NOMO-1 treated with dmso at 0.1 percent for 144 hours (cell line): ENCODE measurements at regions not wholly inside any gene's neighbourhood (a gene's known extent, or its start where the extent isn't known, plus 50 kb on each side); places are given as distances from the start of the nearest gene placed in this dataset.

Source experiments
- DNase-seq: peaks from one replicate; lab custom pipeline; 2025; ENCODE audit not compliant: unreplicated experiment; lab: John Stamatoyannopoulos, UW

GRCh38 chr9:82538634-82539033, 524.3 kb downstream of the RASEF start:
- DNase-seq: no peak

- DNase-seq: no peak
These were observed 523.8 kb downstream of the RASEF start for GRCh38 chr9:82539146-82539545.

GRCh38 chr9:82539856-82540579, 522.9 kb downstream of the RASEF start:
- DNase-seq: peak; percentile 20

GRCh38 chr9:82543726-82544125, 519.2 kb downstream of the RASEF start:
- no peak for DNase-seq

GRCh38 chr9:82546136-82546535, 516.8 kb downstream of the RASEF start:
- no peak for DNase-seq

- DNase-seq: no peak
These were observed 514.9 kb downstream of the RASEF start for GRCh38 chr9:82547995-82548394.

- DNase-seq: no peak
These were observed 513.6 kb downstream of the RASEF start for GRCh38 chr9:82549174-82549821.

- no peak for DNase-seq
These were observed 510.2 kb downstream of the RASEF start for GRCh38 chr9:82552784-82553183.

GRCh38 chr9:82553654-82554366, 509.1 kb downstream of the RASEF start:
- no peak for DNase-seq

GRCh38 chr9:82554381-82554780, 508.6 kb downstream of the RASEF start:
- no peak for DNase-seq

- no peak for DNase-seq
These were observed 507.9 kb downstream of the RASEF start for GRCh38 chr9:82555031-82555430.

- no peak for DNase-seq
These were observed 507.4 kb downstream of the RASEF start for GRCh38 chr9:82555431-82556051.

- no peak for DNase-seq
These were observed 504.6 kb downstream of the RASEF start for GRCh38 chr9:82558346-82558745.

- DNase-seq: no peak
These were observed 503.9 kb downstream of the RASEF start for GRCh38 chr9:82558855-82559630.

GRCh38 chr9:82560036-82560435, 502.9 kb downstream of the RASEF start:
- no peak for DNase-seq

GRCh38 chr9:82560457-82560904, 502.5 kb downstream of the RASEF start:
- no peak for DNase-seq

- DNase-seq: no peak
These were observed 499.8 kb downstream of the RASEF start for GRCh38 chr9:82563094-82563493.

- no peak for DNase-seq
These were observed 499.1 kb downstream of the RASEF start for GRCh38 chr9:82563841-82564240.

GRCh38 chr9:82565188-82565969, 497.6 kb downstream of the RASEF start:
- DNase-seq: no peak

GRCh38 chr9:82567953-82568352, 495.0 kb downstream of the RASEF start:
- DNase-seq: no peak
